Endothelial cell of umbilical vein (primary cell): ENCODE measurements at regions not wholly inside any gene's neighbourhood (a gene's known extent, or its start where the extent isn't known, plus 50 kb on each side); places are given as distances from the start of the nearest gene placed in this dataset.

Source experiments
- BruUV-seq: library from RNA; stranded (reverse); fragments of 400-500 nt; replicated peaks from 2 replicates; lab custom pipeline; 2021; lab: Mats Ljungman, UMichigan
- CTCF ChIA-PET: fragments of 300-600, 350-600 bp; sonication (Branson Sonifier 250); formaldehyde crosslinking; loops from one replicate; lab custom pipeline; 2021; ENCODE audit warnings: antibody characterized with exemption, inconsistent platforms; lab: Charles Lee
- POLR2A ChIA-PET: fragments of 300-600, 350-600 bp; sonication (Branson Sonifier 250); formaldehyde crosslinking; loops from one replicate; lab custom pipeline; 2021; ENCODE audit warnings: antibody characterized with exemption, inconsistent platforms; lab: Charles Lee
- DNase-seq: peaks from one replicate; pipeline ENCODE4 v3.0.0-alpha.2; 2011; ENCODE audit warnings: low read depth, low spot score
- FAIRE-seq: peaks from 2 replicates; lab custom pipeline; 2011; peaks lifted over from hg19 to GRCh38; lab: Jason Lieb, UNC
- H2AFZ ChIP-seq: 2 replicates; pipeline ENCODE4 v1.6.0; 2012; ENCODE audit warnings: low read depth, low read length, control low read depth, inconsistent platforms
- H3K27ac ChIP-seq: 2 replicates; pipeline ENCODE4 v1.5.1; 2011; ENCODE audit warnings: low read depth, mild to moderate bottlenecking, control low read depth, low read length, moderate library complexity; ENCODE audit not compliant: insufficient read depth
- H3K27me3 ChIP-seq, 2 experiments: 2 replicates each; pipeline versions ENCODE4 v1.6.0 to v1.6.1; 2011; ENCODE audit warnings: low read length in 2 of 2, mixed read lengths in 1 of 2; ENCODE audit not compliant: control insufficient read depth in 2 of 2, insufficient read depth in 2 of 2
- H3K36me3 ChIP-seq, 2 experiments: 2 replicates in 1 of 2; 3 replicates in 1 of 2; pipeline ENCODE4 v1.5.1; 2011; ENCODE audit warnings: low read length in 2 of 2, mild to moderate bottlenecking in 1 of 2, moderate library complexity in 1 of 2; ENCODE audit not compliant: control insufficient read depth in 2 of 2, insufficient read depth in 2 of 2; ENCODE audit errors: extremely low read depth in 1 of 2
- H3K4me1 ChIP-seq: 3 replicates; pipeline ENCODE4 v1.5.1; 2011; ENCODE audit warnings: mild to moderate bottlenecking, low read length; ENCODE audit not compliant: control insufficient read depth, insufficient read depth; ENCODE audit errors: extremely low read depth
- H3K4me2 ChIP-seq: 2 replicates; pipeline ENCODE4 v1.6.1; 2011; ENCODE audit warnings: low read length, control low read depth, mixed read lengths; ENCODE audit not compliant: insufficient read depth
- H3K4me3 ChIP-seq, 3 experiments: fragments of 200-600 bp in 1 of 3; sonication (generic), shearing (Covaris generic) in 1 of 3; replicated peaks in 1 of 3; 2 replicates each; pipeline ENCODE4 v1.5.1; 2011 to 2016; ENCODE audit warnings: control low read depth in 3 of 3, low read length in 3 of 3, mild to moderate bottlenecking in 2 of 3, inconsistent platforms in 1 of 3, low read depth in 1 of 3, moderate library complexity in 1 of 3; ENCODE audit not compliant: insufficient read depth in 1 of 3
- H3K79me2 ChIP-seq: 2 replicates; pipeline ENCODE4 v1.6.0; 2012; ENCODE audit warnings: low read length, inconsistent platforms; ENCODE audit not compliant: control insufficient read depth, insufficient read depth
- H3K9ac ChIP-seq: replicated peaks from 2 replicates; pipeline ENCODE3; 2011; ENCODE audit warnings: low read length, control low read depth; ENCODE audit not compliant: insufficient read depth; ENCODE audit errors: extremely low read depth
- H3K9me1 ChIP-seq: replicated peaks from 3 replicates; pipeline ENCODE4 v1.6.0; 2011; ENCODE audit warnings: mild to moderate bottlenecking, low read length; ENCODE audit not compliant: control insufficient read depth, insufficient read depth; ENCODE audit errors: extremely low read depth
- H3K9me3 ChIP-seq: replicated peaks from 2 replicates; pipeline ENCODE4 v1.5.1; 2012; ENCODE audit warnings: low read length, inconsistent platforms; ENCODE audit not compliant: control insufficient read depth, insufficient read depth
- H4K20me1 ChIP-seq: replicated peaks from 2 replicates; pipeline ENCODE3; 2011; ENCODE audit warnings: mild to moderate bottlenecking, low read length; ENCODE audit not compliant: control insufficient read depth, insufficient read depth; ENCODE audit errors: extremely low read depth
- EZH2 ChIP-seq: IDR thresholded peaks from 2 replicates; pipeline ENCODE4 v1.6.1; 2012; ENCODE audit warnings: borderline replicate concordance, low read depth, mild to moderate bottlenecking, moderate library complexity, low read length, inconsistent platforms; ENCODE audit not compliant: severe bottlenecking
- FOS ChIP-seq: IDR thresholded peaks from 2 replicates; pipeline ENCODE4 v1.6.1; 2011; ENCODE audit warnings: mild to moderate bottlenecking, low read length, moderate library complexity, borderline replicate concordance; ENCODE audit not compliant: insufficient read depth
- GATA2 ChIP-seq: IDR thresholded peaks from 2 replicates; pipeline ENCODE4 v1.7.0; 2011; ENCODE audit warnings: low read depth, mild to moderate bottlenecking, moderate library complexity, mixed read lengths, low read length; ENCODE audit not compliant: insufficient read length, insufficient read depth
- JUN ChIP-seq: IDR thresholded peaks from 2 replicates; pipeline ENCODE4 v1.6.1; 2011; ENCODE audit warnings: borderline replicate concordance, low read depth; ENCODE audit not compliant: insufficient read length, insufficient read depth
- MYC ChIP-seq: IDR thresholded peaks from one replicate; pipeline ENCODE4 v1.6.1; 2011; ENCODE audit warnings: mild to moderate bottlenecking, low read depth, low read length
- POLR2A ChIP-seq: IDR thresholded peaks from 2 replicates; pipeline ENCODE4 v1.6.1; 2012; ENCODE audit warnings: low read depth, mild to moderate bottlenecking, control low read depth, low read length
- POLR2AphosphoS5 ChIP-seq: IDR thresholded peaks from 2 replicates; pipeline ENCODE4 v1.6.1; 2012; ENCODE audit warnings: low read depth, mild to moderate bottlenecking, control low read depth, low read length, moderate library complexity; ENCODE audit not compliant: insufficient read depth
- dilution Hi-C: fragments of 300-500 bp; cut with MboI; formaldehyde crosslinking; loops from one replicate; pipeline ENCODE4 v1.15.0; 2019; ENCODE audit warnings: low sequenced_read_pairs; ENCODE audit not compliant: extremely low pct_ligation_motif_present
- intact Hi-C: fragments of 100-400 bp; cut with micrococcal nuclease; formaldehyde crosslinking; loops from one replicate; pipeline ENCODE4 v1.10.0; 2022
- TF ChIP-seq, protein P1 (sequence below), 2 donors: IDR thresholded peaks; 1 replicate in 1 of 2; 2 replicates in 1 of 2; pipeline ENCODE4 v1.5.1; 2011; ENCODE audit warnings: low read length in 2 of 2, mild to moderate bottlenecking in 2 of 2, moderate library complexity in 2 of 2, control low read depth in 1 of 2, inconsistent platforms in 1 of 2, low read depth in 1 of 2; ENCODE audit not compliant: insufficient read depth in 1 of 2; ENCODE audit errors: extremely low read depth in 1 of 2
- TF ChIP-seq, protein P2 (sequence below): IDR thresholded peaks from 2 replicates; pipeline ENCODE4 v1.6.1; 2011; ENCODE audit not compliant: insufficient read depth, insufficient read length

DNA sequence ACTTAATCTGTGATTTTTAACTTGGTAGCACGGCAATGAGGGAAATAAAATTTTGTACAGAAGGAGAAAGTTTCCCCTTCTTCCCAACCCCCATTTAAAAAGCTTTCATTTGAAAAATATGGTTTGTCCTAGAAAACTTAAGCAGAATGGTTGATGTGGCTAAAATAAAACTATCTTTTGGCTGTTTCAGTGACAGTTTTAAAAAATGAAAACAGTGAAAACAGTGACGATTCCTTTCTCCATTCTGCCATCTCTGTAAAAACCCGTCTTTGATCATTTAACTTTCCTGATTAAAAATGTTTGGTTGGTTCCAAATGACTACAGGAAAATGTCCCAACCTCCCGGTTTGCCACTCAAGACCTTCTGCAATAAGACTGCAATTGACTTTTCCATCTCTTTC, 160.7 kb downstream of the EBLN2 start:
- dilution Hi-C loops, result no loop called here
- FAIRE-seq (no peak), DNase-seq (no peak)
- no peak overlapping the region for H2AFZ ChIP-seq
- no peaks in the 10 kb centered on the region for H3K4me1 ChIP-seq
- intact Hi-C loops, result no loop called here
- no peak overlapping the region for H3K4me3 ChIP-seq
- H3K4me2 ChIP-seq, result no peak overlapping the region
- no peaks in the 10 kb centered on the region for H3K79me2 ChIP-seq
- ChIA-PET POLR2A (no interaction called here), CTCF (no interaction called here)
- no peaks in the 10 kb centered on the region for H3K27me3 ChIP-seq
- TF ChIP-seq GATA2 (no peak), JUN (no peak), MYC (no peak), FOS (no peak), POLR2A (no peak), EZH2 (no peak), POLR2AphosphoS5 (no peak)
- TF ChIP-seq, protein P1, sequence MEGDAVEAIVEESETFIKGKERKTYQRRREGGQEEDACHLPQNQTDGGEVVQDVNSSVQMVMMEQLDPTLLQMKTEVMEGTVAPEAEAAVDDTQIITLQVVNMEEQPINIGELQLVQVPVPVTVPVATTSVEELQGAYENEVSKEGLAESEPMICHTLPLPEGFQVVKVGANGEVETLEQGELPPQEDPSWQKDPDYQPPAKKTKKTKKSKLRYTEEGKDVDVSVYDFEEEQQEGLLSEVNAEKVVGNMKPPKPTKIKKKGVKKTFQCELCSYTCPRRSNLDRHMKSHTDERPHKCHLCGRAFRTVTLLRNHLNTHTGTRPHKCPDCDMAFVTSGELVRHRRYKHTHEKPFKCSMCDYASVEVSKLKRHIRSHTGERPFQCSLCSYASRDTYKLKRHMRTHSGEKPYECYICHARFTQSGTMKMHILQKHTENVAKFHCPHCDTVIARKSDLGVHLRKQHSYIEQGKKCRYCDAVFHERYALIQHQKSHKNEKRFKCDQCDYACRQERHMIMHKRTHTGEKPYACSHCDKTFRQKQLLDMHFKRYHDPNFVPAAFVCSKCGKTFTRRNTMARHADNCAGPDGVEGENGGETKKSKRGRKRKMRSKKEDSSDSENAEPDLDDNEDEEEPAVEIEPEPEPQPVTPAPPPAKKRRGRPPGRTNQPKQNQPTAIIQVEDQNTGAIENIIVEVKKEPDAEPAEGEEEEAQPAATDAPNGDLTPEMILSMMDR (IDR thresholded peaks at IDR 0.05; ENCODE audit: extremely low read depth in 1 of 2, insufficient read depth in 1 of 2, low read depth in 1 of 2, low read length in 2 of 2), result no peak
- TF ChIP-seq, protein P2, sequence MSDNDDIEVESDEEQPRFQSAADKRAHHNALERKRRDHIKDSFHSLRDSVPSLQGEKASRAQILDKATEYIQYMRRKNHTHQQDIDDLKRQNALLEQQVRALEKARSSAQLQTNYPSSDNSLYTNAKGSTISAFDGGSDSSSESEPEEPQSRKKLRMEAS, result no peak
- H3K9me3 ChIP-seq, result no peaks in the 10 kb centered on the region
- H3K9me1 ChIP-seq, result no peaks in the 10 kb centered on the region
- H4K20me1 ChIP-seq, result no peaks in the 10 kb centered on the region
- no peak overlapping the region for H3K27ac ChIP-seq
- no TSS peak for BruUV-seq
- no peaks in the 10 kb centered on the region for H3K36me3 ChIP-seq
- no peak overlapping the region for H3K9ac ChIP-seq
